OCI-LY3 (cell line): ENCODE measurements at regions not wholly inside any gene's neighbourhood (a gene's known extent, or its start where the extent isn't known, plus 50 kb on each side); places are given as distances from the start of the nearest gene placed in this dataset.

ENCODE experiments used
- EZH2phosphoT487 ChIP-seq: fragments of 200-600 bp; shearing (Covaris generic); IDR thresholded peaks from 2 replicates; pipeline ENCODE4 v1.6.1; 2018; ENCODE audit warnings: antibody characterized with exemption, mixed run types, low read depth
- TF ChIP-seq, protein P1 (sequence below): fragments of 200-600, 300-600 bp; sonication (generic); IDR thresholded peaks from 2 replicates; pipeline ENCODE4 v1.5.1; 2014; ENCODE audit warnings: antibody characterized with exemption, low read length, low read depth

DNA sequence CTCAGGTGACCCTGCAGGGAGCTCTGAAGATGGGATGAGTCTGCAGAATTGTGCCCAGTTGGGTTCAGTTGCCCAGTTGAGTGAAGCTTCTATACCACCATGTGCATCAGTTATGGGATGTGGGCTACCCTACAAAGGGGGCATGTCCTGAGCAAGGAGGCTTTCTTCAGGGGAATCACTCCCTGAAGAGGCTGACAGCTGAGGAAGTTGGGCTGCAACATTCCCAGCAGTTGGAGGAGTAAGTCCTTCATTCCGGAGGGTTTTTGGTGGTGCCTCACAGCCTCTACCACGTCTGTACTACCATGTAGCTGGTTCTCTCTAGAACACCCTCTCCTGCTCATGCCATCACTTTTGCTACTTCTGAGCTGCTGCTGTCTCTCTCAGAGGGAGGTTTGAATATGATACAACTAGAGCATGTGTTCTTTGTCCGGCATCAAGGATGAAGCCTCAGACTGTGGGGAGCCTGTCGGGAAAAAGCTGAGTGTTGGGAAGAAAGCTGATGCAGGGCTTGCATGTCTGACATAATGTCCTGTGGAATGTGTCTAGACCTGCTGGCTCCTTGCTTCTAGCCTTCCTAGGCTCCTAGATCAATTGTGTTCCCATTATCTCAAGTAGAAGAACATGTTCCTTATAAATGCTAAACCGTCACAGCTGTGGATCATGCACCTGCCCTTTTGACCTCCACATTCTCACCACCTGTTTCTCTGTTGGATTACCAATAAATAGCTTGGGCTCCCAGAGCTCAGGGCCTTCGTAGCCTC, 355.8 kb downstream of the CCSER2 start:
- TF ChIP-seq, protein P1, sequence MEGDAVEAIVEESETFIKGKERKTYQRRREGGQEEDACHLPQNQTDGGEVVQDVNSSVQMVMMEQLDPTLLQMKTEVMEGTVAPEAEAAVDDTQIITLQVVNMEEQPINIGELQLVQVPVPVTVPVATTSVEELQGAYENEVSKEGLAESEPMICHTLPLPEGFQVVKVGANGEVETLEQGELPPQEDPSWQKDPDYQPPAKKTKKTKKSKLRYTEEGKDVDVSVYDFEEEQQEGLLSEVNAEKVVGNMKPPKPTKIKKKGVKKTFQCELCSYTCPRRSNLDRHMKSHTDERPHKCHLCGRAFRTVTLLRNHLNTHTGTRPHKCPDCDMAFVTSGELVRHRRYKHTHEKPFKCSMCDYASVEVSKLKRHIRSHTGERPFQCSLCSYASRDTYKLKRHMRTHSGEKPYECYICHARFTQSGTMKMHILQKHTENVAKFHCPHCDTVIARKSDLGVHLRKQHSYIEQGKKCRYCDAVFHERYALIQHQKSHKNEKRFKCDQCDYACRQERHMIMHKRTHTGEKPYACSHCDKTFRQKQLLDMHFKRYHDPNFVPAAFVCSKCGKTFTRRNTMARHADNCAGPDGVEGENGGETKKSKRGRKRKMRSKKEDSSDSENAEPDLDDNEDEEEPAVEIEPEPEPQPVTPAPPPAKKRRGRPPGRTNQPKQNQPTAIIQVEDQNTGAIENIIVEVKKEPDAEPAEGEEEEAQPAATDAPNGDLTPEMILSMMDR = no peak
- no peak for TF ChIP-seq EZH2phosphoT487
